Testis (tissue), 2 donors: ENCODE measurements at regions not wholly inside any gene's neighbourhood (a gene's known extent, or its start where the extent isn't known, plus 50 kb on each side); places are given as distances from the start of the nearest gene placed in this dataset.

ENCODE experiments used
- CTCF ChIP-seq, 3 experiments: fragments of 450-650 bp in 2 of 3; fragments of 200-600 bp in 1 of 3; sonication (generic) in 1 of 3; IDR thresholded peaks; one replicate each; pipeline ENCODE4 v1.5.1; 2016 to 2019; ENCODE audit warnings: antibody characterized with exemption in 3 of 3, mild to moderate bottlenecking in 2 of 3, moderate library complexity in 1 of 3
- POLR2A ChIP-seq: fragments of 450-650 bp; IDR thresholded peaks from one replicate; pipeline ENCODE4 v1.6.1; 2017; ENCODE audit warnings: antibody characterized with exemption, mild to moderate bottlenecking, moderate library complexity

GRCh38 chr15:94829887-94830884 is 598.8 kb downstream of the MCTP2 start:
- TF ChIP-seq CTCF (IDR thresholded peaks at IDR 0.05), result no peak
- no peak for TF ChIP-seq POLR2A
